OCI-LY3 (cell line): ENCODE measurements at regions not wholly inside any gene's neighbourhood (a gene's known extent, or its start where the extent isn't known, plus 50 kb on each side); places are given as distances from the start of the nearest gene placed in this dataset.
A peak's percentile ranks its signal among the peaks of the same experiment; 100 is the strongest.
"Not testable (repeated sequence)": the region's sequence is repeated elsewhere in the genome, so short reads cannot be mapped to it uniquely, and the experiment has no call there.

Experiments
- H2AFZ ChIP-seq: fragments of 200-600, 300-600 bp; shearing (Covaris generic); 2 replicates; pipeline ENCODE4 v1.6.0; 2014; ENCODE audit warnings: antibody characterized with exemption, low read depth, low read length
- H3K27ac ChIP-seq: fragments of 200-600, 300-600 bp; sonication (generic); 2 replicates; pipeline ENCODE4 v1.5.1; 2014; ENCODE audit warnings: mild to moderate bottlenecking, low read length, moderate library complexity, mixed read lengths
- H3K27me3 ChIP-seq: fragments of 200-600, 300-600 bp; sonication (generic); 2 replicates; pipeline ENCODE4 v1.6.1; 2014; ENCODE audit warnings: low read depth, low read length, mixed read lengths
- H3K36me3 ChIP-seq: fragments of 200-600, 300-600 bp; sonication (generic); replicated peaks from 2 replicates; pipeline ENCODE3; 2014; ENCODE audit warnings: low read depth, low read length, mixed read lengths
- H3K4me1 ChIP-seq: fragments of 300-600, 200-600 bp; sonication (generic); 2 replicates; pipeline ENCODE4 v1.6.1; 2014; ENCODE audit warnings: low read length, mixed read lengths
- H3K4me2 ChIP-seq: fragments of 200-600, 300-600 bp; sonication (generic); 2 replicates; pipeline ENCODE4 v1.6.1; 2014; ENCODE audit warnings: low read length, mixed read lengths
- H3K4me3 ChIP-seq: fragments of 300-600, 200-600 bp; sonication (generic); 2 replicates; pipeline ENCODE4 v1.5.1; 2014; ENCODE audit warnings: antibody characterized with exemption, mild to moderate bottlenecking, low read length, moderate library complexity
- H3K79me2 ChIP-seq: fragments of 300-600, 200-600 bp; shearing (Covaris generic); 2 replicates; pipeline ENCODE4 v1.6.1; 2014; ENCODE audit warnings: mild to moderate bottlenecking, low read length, mixed read lengths
- H3K9ac ChIP-seq: fragments of 300-600, 200-600 bp; shearing (Covaris generic); 2 replicates; pipeline ENCODE4 v1.6.0; 2014; ENCODE audit warnings: mild to moderate bottlenecking, low read length, moderate library complexity
- H3K9me3 ChIP-seq: fragments of 200-600, 300-600 bp; shearing (Covaris generic); 2 replicates; pipeline ENCODE4 v1.6.1; 2014; ENCODE audit warnings: low read length, mixed read lengths; ENCODE audit not compliant: insufficient read depth
- H4K20me1 ChIP-seq: fragments of 200-600, 300-600 bp; sonication (generic); 2 replicates; pipeline ENCODE4 v1.6.1; 2016; ENCODE audit warnings: low read length, mixed read lengths; ENCODE audit not compliant: insufficient read depth
- EZH2phosphoT487 ChIP-seq: fragments of 200-600 bp; shearing (Covaris generic); IDR thresholded peaks from 2 replicates; pipeline ENCODE4 v1.6.1; 2018; ENCODE audit warnings: antibody characterized with exemption, mixed run types, low read depth
- TF ChIP-seq, protein P1 (sequence below): fragments of 200-600, 300-600 bp; sonication (generic); IDR thresholded peaks from 2 replicates; pipeline ENCODE4 v1.5.1; 2014; ENCODE audit warnings: antibody characterized with exemption, low read length, low read depth

DNA sequence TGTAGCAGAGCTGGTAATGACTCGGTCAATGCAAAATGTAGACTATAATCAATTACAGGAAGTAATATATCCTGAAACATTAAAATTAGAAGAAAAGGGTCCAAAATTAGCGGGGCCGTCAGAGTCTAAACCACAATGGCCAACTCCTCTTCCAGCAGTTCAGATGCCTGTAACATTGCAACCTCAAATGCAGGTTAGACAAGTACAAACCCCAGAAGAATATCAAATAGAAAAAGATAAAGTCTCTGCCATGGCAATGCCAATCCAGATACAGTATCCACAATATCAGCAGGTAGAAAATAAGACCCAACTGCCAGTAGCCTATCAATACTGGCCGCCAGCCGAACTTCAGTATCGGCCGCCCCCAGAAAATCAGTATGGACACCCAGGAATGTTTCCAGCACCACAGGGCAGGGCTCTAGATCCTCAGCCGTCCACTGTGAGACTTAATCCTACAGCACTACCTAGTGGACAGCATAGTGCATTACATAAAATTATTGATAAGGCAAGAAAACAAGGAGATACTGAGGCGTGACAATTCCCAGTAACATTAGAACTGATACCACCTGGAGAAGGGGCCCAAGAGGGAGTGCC lies 158.4 kb downstream of the GPX5 start:
- no peaks in the 10 kb centered on the region for H3K36me3 ChIP-seq
- H3K4me2 ChIP-seq = peak overlapping the region; percentile 78
- 0 out of 2 replicates have a peak overlapping the region, but pooled peaks have one; percentile 9 for H3K9ac ChIP-seq
- no peaks in the 10 kb centered on the region for H3K27me3 ChIP-seq
- no peaks in the 10 kb centered on the region for H3K79me2 ChIP-seq
- H3K27ac ChIP-seq = no peak overlapping the region
- no peaks in the 10 kb centered on the region for H3K9me3 ChIP-seq
- H3K4me3 ChIP-seq = peak overlapping the region; percentile 75
- peaks cover 6% of the 10 kb centered on the region; the same call in 1 of the 2 replicates for H3K4me1 ChIP-seq
- H4K20me1 ChIP-seq = no peaks in the 10 kb centered on the region
- H2AFZ ChIP-seq = peak overlapping the region; percentile 12; the same call in 1 of the 2 replicates
- TF ChIP-seq, protein P1, sequence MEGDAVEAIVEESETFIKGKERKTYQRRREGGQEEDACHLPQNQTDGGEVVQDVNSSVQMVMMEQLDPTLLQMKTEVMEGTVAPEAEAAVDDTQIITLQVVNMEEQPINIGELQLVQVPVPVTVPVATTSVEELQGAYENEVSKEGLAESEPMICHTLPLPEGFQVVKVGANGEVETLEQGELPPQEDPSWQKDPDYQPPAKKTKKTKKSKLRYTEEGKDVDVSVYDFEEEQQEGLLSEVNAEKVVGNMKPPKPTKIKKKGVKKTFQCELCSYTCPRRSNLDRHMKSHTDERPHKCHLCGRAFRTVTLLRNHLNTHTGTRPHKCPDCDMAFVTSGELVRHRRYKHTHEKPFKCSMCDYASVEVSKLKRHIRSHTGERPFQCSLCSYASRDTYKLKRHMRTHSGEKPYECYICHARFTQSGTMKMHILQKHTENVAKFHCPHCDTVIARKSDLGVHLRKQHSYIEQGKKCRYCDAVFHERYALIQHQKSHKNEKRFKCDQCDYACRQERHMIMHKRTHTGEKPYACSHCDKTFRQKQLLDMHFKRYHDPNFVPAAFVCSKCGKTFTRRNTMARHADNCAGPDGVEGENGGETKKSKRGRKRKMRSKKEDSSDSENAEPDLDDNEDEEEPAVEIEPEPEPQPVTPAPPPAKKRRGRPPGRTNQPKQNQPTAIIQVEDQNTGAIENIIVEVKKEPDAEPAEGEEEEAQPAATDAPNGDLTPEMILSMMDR = peak; percentile 57
- TF ChIP-seq EZH2phosphoT487 = no peak

DNA sequence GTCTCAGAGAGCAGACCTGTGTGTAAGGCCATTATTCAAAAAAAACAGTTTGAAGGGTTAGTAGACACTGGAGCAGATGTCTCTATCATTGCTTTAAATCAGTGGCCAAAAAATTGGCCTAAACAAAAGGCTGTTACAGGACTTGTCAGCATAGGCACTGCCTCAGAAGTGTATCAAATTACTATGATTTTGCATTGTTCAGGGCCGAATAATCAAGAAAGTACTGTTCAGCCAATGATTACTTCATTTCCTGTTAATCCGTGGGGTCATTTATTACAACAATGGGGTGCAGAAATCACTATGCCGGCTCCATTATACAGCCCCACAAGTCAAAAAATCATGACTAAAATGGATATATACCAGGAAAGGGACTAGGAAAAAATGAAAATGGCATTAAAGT lies 160.3 kb downstream of the GPX5 start:
- peak overlapping the region; percentile 66 for H3K4me3 ChIP-seq
- H3K9ac ChIP-seq, H3K27me3 ChIP-seq, H2AFZ ChIP-seq, H3K4me1 ChIP-seq, H3K27ac ChIP-seq, H3K36me3 ChIP-seq, H3K79me2 ChIP-seq, H4K20me1 ChIP-seq, H3K9me3 ChIP-seq: not testable (repeated sequence)
- H3K4me2 ChIP-seq = peak overlapping the region; percentile 71

DNA sequence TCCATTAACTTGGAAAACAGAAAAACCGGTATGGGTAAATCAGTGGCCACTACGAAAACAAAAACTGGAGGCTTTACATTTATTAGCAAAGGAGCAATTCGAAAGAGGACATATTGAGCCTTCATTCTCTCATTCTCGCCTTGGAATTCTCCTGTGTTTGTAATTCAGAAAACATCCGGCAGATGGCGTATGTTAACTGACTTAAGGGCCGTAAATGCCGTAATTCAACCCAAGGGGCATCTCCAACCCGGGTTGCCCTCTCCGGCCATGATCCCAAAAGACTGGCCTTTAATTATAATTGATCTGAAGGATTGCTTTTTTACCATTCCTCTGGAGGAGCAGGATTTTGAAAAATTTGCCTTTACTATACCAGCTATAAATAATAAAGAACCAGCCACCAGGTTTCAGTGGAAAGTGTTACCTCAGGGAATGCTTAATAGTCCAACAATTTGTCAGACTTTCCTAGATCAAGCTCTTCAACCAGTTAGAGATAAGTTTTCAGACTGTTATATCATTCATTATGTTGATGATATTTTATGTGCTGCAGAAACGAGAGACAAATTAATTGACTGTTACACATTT lies 160.9 kb downstream of the GPX5 start:
- TF ChIP-seq, protein P1 = peak; percentile 53
- not testable (repeated sequence) for H3K79me2 ChIP-seq, H3K4me1 ChIP-seq, H2AFZ ChIP-seq, H3K9me3 ChIP-seq, H3K27me3 ChIP-seq, H3K36me3 ChIP-seq, H3K27ac ChIP-seq, H4K20me1 ChIP-seq, H3K9ac ChIP-seq
- H3K4me2 ChIP-seq = peak overlapping the region; percentile 71
- peak overlapping the region; percentile 66 for H3K4me3 ChIP-seq

DNA sequence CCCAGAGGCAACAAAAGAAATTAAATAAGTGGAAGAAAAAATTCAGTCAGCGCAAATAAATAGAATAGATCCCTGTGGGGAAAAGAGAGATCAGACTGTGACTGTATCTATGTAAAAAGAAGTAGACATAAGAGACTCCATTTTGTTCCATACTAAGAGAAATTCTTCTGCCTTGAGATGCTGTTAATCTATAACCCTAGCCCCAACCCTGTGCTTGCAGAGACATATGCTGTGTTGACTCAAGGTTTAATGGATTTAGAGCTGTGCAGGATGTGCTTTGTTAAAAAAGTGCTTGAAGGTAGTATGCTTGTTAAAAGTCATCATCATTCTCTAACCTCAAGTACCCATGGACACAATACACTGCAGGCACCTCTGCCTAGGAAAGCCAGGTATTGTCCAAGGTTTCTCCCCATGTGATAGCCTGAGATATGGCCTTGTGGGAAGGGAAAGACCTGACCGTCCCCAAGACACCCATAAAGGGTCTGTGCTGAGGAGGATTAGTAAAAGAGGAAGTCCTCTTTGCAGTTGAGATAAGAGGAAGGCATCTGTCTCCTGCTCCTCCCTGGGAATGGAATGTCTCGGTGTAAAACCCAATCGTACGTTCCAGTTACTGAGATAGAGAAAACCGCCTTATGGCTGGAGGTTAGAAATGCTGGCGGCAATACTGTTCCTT lies 161.8 kb downstream of the GPX5 start:
- not testable (repeated sequence) for H3K4me3 ChIP-seq, H3K4me2 ChIP-seq, H3K79me2 ChIP-seq, H4K20me1 ChIP-seq, H3K4me1 ChIP-seq, H3K27me3 ChIP-seq, H3K9ac ChIP-seq, H2AFZ ChIP-seq, H3K27ac ChIP-seq, H3K36me3 ChIP-seq, H3K9me3 ChIP-seq

DNA sequence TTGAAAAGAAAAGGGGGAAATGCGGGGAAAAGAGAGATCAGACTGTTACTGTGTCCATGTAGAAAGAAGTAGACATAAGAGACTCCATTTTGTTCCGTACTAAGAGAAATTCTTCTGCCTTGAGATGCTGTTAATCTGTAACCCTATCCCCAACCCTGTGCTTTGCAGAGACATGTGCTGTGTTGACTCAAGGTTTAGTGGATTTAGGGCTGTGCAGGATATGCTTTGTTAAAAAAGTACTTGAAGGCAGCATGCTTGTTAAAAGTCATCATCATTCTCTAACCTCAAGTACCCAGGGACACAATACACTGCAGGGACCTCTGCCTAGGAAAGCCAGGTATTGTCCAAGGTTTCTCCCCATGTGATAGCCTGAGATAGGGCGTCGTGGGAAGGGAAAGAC lies 166.3 kb downstream of the GPX5 start:
- H3K4me3 ChIP-seq, H3K27me3 ChIP-seq, H3K9me3 ChIP-seq, H4K20me1 ChIP-seq, H3K4me2 ChIP-seq, H3K9ac ChIP-seq, H2AFZ ChIP-seq, H3K79me2 ChIP-seq, H3K27ac ChIP-seq, H3K36me3 ChIP-seq, H3K4me1 ChIP-seq: not testable (repeated sequence)
